ENCODE measurements at regions not wholly inside any gene's neighbourhood (a gene's known extent, or its start where the extent isn't known, plus 50 kb on each side); places are given as distances from the start of the nearest gene placed in this dataset.
A peak's percentile ranks its signal among the peaks of the same experiment; 100 is the strongest.
"Not testable (repeated sequence)": the region's sequence is repeated elsewhere in the genome, so short reads cannot be mapped to it uniquely, and the experiment has no call there.

DNA sequence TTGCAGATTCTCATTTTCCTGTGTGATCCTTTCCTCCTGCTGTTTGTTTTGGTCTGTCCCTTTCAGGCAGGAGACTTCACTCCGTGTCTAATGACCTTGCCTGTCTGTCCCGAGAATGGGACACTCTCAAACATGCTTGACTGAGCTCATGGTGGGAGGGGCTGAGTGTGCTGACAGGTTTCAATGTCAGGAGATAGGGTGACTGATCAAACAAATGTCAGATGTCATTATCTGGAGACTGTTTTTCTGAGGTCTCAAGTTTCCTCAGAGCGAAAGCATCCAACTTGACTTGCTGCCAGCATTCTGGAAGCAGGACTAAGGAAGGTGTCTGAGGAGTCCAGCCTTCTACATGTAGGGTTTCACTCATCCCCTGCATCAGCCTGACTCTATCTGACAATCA is 228.8 kb upstream of the KIAA1217 start:
- Histone ChIP-seq H3K9ac (no peak overlapping the region), H3K4me2 (no peak overlapping the region), H3K4me1 (ENCODE audit: low read depth, poor library complexity, severe bottlenecking) (no peaks in the 10 kb centered on the region), H3K4me3 (IDR thresholded peaks at IDR 0.05; ENCODE audit: insufficient read depth, low read depth, low read length) (no peak overlapping the region), H3K79me2 (ENCODE audit: insufficient read depth, low read depth) (no peaks in the 10 kb centered on the region), H3K27ac (no peak overlapping the region), H2AFZ (ENCODE audit: low read depth) (no peak overlapping the region), H3K27me3 (ENCODE audit: insufficient read depth, low read depth) (no peaks in the 10 kb centered on the region), H4K20me1 (ENCODE audit: insufficient read depth) (no peaks in the 10 kb centered on the region), H3K36me3 (ENCODE audit: insufficient read depth) (no peaks in the 10 kb centered on the region)
- TF ChIP-seq, protein P1, sequence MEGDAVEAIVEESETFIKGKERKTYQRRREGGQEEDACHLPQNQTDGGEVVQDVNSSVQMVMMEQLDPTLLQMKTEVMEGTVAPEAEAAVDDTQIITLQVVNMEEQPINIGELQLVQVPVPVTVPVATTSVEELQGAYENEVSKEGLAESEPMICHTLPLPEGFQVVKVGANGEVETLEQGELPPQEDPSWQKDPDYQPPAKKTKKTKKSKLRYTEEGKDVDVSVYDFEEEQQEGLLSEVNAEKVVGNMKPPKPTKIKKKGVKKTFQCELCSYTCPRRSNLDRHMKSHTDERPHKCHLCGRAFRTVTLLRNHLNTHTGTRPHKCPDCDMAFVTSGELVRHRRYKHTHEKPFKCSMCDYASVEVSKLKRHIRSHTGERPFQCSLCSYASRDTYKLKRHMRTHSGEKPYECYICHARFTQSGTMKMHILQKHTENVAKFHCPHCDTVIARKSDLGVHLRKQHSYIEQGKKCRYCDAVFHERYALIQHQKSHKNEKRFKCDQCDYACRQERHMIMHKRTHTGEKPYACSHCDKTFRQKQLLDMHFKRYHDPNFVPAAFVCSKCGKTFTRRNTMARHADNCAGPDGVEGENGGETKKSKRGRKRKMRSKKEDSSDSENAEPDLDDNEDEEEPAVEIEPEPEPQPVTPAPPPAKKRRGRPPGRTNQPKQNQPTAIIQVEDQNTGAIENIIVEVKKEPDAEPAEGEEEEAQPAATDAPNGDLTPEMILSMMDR (conservative IDR thresholded peaks at IDR 0.05; ENCODE audit: low read depth, low read length), result no peak

DNA sequence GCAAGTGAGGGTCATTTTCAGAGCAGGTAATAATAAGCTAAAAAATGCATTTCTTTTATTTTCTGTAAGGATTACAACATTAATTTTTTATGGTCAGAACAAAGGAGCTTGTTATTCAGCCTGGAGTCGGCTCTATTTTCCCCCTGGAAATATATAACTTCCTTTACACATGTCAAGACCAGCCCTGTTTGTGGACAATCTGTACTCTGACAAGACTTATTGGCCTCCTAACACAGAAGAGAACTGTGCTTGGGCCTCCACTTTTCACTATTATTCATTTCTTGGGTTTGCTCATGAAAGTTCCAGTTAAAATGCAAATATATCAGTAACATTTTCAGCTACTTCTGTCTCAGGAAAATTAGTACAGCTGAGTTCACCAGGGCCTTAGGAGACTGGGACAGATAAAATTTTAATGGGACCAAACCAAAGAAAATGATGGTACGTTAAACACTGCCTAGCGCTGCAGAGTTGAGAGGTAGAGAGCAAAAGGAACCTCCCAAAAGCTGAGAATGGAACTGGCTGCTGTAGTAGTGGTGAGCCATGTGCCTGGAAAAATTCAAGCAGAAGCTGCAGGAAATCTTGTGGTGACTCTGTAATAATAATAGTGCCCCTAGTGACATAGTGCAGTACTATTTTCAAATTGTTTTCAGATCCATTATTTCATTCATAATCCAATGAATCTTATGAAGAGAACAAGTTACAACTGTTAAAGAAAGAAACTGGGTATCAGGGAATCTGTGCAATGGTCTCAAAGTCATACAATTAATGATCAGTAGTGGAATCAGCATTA is 227.2 kb upstream of the KIAA1217 start:
- Histone ChIP-seq H4K20me1 (ENCODE audit: insufficient read depth) (no peaks in the 10 kb centered on the region), H3K4me2 (no peak overlapping the region), H2AFZ (ENCODE audit: low read depth) (no peak overlapping the region), H3K4me1 (ENCODE audit: low read depth, poor library complexity, severe bottlenecking) (no peaks in the 10 kb centered on the region), H3K79me2 (ENCODE audit: insufficient read depth, low read depth) (no peaks in the 10 kb centered on the region), H3K27ac (no peak overlapping the region), H3K9ac (no peak overlapping the region), H3K4me3 (IDR thresholded peaks at IDR 0.05; ENCODE audit: insufficient read depth, low read depth, low read length) (no peak overlapping the region), H3K36me3 (ENCODE audit: insufficient read depth) (no peaks in the 10 kb centered on the region), H3K27me3 (ENCODE audit: insufficient read depth, low read depth) (no peaks in the 10 kb centered on the region)
- TF ChIP-seq, protein P1 (conservative IDR thresholded peaks at IDR 0.05; ENCODE audit: low read depth, low read length), result no peak

DNA sequence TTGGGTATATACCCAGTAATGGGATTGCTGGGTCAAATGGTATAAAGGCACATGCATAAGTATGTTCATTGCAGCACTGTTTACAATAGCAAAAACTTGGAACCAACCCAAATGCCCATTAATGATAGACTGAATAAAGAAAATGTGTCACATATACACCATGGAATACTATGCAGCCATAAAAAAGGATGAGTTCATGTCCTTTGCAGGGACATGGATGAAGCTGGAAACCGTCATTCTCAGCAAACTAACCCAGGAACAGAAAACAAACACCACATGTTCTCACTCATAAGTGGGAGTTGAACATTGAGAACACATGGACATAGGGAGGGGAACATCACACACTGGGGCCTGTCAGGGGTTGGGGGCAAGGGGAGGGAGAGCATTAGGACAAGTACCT is 224.5 kb upstream of the KIAA1217 start:
- H4K20me1 ChIP-seq (ENCODE audit: insufficient read depth); H3K27me3 ChIP-seq (ENCODE audit: insufficient read depth, low read depth); H2AFZ ChIP-seq (ENCODE audit: low read depth); H3K27ac ChIP-seq; H3K36me3 ChIP-seq (ENCODE audit: insufficient read depth); H3K9ac ChIP-seq; H3K4me3 ChIP-seq (IDR thresholded peaks at IDR 0.05; ENCODE audit: insufficient read depth, low read depth, low read length); H3K4me2 ChIP-seq; H3K4me1 ChIP-seq (ENCODE audit: low read depth, poor library complexity, severe bottlenecking); H3K79me2 ChIP-seq (ENCODE audit: insufficient read depth, low read depth): not testable (repeated sequence)

DNA sequence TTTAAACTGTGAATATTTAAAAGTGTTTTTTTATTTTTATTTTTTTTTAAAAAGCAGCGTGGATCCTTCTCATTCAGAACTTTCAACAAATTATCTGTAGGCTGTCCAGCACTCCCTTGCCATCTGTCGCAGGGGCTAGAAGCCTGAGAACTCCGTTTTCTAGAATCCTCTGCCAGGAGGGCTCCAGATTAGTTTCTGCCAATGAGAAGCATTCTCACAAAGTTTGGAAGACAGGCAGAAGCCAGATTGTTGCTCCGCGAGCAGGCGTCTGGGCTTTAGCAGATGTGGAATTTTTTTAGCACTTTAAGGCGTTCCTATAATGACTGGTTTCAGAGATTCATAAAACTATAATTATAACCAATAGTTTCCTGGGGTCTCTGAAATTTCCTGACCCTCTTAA is 220.9 kb upstream of the KIAA1217 start:
- no peaks in the 10 kb centered on the region for H3K4me1 ChIP-seq (ENCODE audit: low read depth, poor library complexity, severe bottlenecking)
- H3K4me2 ChIP-seq, result no peak overlapping the region
- TF ChIP-seq, protein P1 (conservative IDR thresholded peaks at IDR 0.05; ENCODE audit: low read depth, low read length), result no peak
- no peak overlapping the region for H2AFZ ChIP-seq (ENCODE audit: low read depth)
- no peaks in the 10 kb centered on the region for H3K27me3 ChIP-seq (ENCODE audit: insufficient read depth, low read depth)
- no peaks in the 10 kb centered on the region for H4K20me1 ChIP-seq (ENCODE audit: insufficient read depth)
- H3K36me3 ChIP-seq (ENCODE audit: insufficient read depth), result no peaks in the 10 kb centered on the region
- H3K27ac ChIP-seq, result no peak overlapping the region
- H3K4me3 ChIP-seq (IDR thresholded peaks at IDR 0.05; ENCODE audit: insufficient read depth, low read depth, low read length), result no peak overlapping the region
- no peak overlapping the region for H3K9ac ChIP-seq
- H3K79me2 ChIP-seq (ENCODE audit: insufficient read depth, low read depth), result no peaks in the 10 kb centered on the region

DNA sequence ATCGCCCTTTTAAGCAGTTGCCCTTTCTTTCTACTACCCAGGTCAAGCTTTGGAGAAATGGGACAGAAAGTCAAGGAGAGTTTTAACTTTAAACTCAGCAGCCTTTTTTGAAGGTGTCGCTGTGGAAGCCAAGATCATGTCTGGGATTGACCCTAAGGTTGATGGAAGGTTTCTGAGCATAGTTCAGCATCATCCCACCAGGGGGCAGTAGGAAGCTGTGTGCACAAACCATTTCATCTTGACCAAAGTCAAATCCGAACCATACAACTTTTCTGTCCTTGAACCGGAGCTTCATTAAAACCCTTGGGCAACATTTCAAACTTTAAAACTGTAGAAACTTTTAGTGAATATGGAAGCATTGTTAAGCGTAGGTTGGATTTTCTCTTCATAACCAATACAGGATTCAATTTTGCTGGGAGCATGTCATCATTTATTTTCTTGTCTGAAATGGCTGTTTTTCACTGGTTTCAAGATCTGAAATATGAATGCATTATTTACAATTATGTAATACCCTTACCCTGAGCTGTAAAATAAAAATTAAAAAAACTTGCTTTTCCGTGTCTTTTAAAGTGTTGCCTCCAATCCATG is 214.4 kb upstream of the KIAA1217 start:
- Histone ChIP-seq H3K79me2 (ENCODE audit: insufficient read depth, low read depth) (no peaks in the 10 kb centered on the region), H3K4me1 (ENCODE audit: low read depth, poor library complexity, severe bottlenecking) (no peaks in the 10 kb centered on the region), H3K9ac (no peak overlapping the region), H3K27ac (no peak overlapping the region), H2AFZ (ENCODE audit: low read depth) (no peak overlapping the region), H3K4me2 (no peak overlapping the region), H3K4me3 (IDR thresholded peaks at IDR 0.05; ENCODE audit: insufficient read depth, low read depth, low read length) (no peak overlapping the region), H3K27me3 (ENCODE audit: insufficient read depth, low read depth) (no peaks in the 10 kb centered on the region), H3K36me3 (ENCODE audit: insufficient read depth) (no peaks in the 10 kb centered on the region), H4K20me1 (ENCODE audit: insufficient read depth) (no peaks in the 10 kb centered on the region)
- TF ChIP-seq, protein P1 (conservative IDR thresholded peaks at IDR 0.05; ENCODE audit: low read depth, low read length), result peak; percentile 93

Data from KMS-11 (cell line).